HEK293 (cell line): ENCODE measurements at regions not wholly inside any gene's neighbourhood (a gene's known extent, or its start where the extent isn't known, plus 50 kb on each side); places are given as distances from the start of the nearest gene placed in this dataset.

ENCODE experiments used
- CTCF ChIA-PET: fragments of 350-600 bp; formaldehyde crosslinking; extraction: SDS; loops from one replicate; lab custom pipeline; 2021; ENCODE audit warnings: antibody characterized with exemption; lab: Yijun Ruan, JAX
- POLR2A ChIA-PET: fragments of 300-600 bp; formaldehyde crosslinking; extraction: SDS; loops from one replicate; lab custom pipeline; 2020; ENCODE audit warnings: antibody characterized with exemption, inconsistent platforms; lab: Yijun Ruan, JAX
- H3K27ac ChIP-seq: fragments of 200-500 bp; sonication (Bioruptor generic); 2 replicates; pipeline ENCODE4 v1.5.1; 2014; ENCODE audit warnings: low read depth, low read length, control low read depth, inconsistent platforms; ENCODE audit errors: extremely low read depth
- H3K36me3 ChIP-seq, 2 experiments: fragments of 200-500 bp in 1 of 2; sonication (Bioruptor generic) in 1 of 2; 1 replicate in 1 of 2; 2 replicates in 1 of 2; pipeline ENCODE4 v1.5.1; 2014 to 2017; ENCODE audit warnings: inconsistent platforms in 2 of 2, low read length in 2 of 2; ENCODE audit not compliant: control insufficient read depth in 2 of 2, insufficient read depth in 1 of 2
- H3K4me1 ChIP-seq: fragments of 200-500 bp; sonication (Bioruptor generic); 2 replicates; pipeline ENCODE4 v1.5.1; 2014; ENCODE audit warnings: mild to moderate bottlenecking, low read length, inconsistent platforms; ENCODE audit not compliant: control insufficient read depth, insufficient read depth
- H3K4me3 ChIP-seq: 2 replicates; pipeline ENCODE4 v1.5.1; 2011; ENCODE audit warnings: low read depth, mild to moderate bottlenecking, control low read depth, low read length, moderate library complexity
- H3K9me3 ChIP-seq: fragments of 200-500 bp; sonication (Bioruptor generic); 2 replicates; pipeline ENCODE4 v1.5.1; 2014; ENCODE audit warnings: low read depth, low read length, inconsistent platforms; ENCODE audit not compliant: control insufficient read depth, insufficient read depth
- EGR2 ChIP-seq: fragments of 450-650 bp; formaldehyde crosslinking; IDR thresholded peaks from 2 replicates; pipeline ENCODE4 v1.5.1; 2016; ENCODE audit warnings: low read depth, missing biosample characterization, missing genetic modification characterization
- KLF10 ChIP-seq: fragments of 450-650 bp; IDR thresholded peaks from 2 replicates; pipeline ENCODE4 v1.5.1; 2018; ENCODE audit warnings: missing biosample characterization, mild to moderate bottlenecking, missing genetic modification characterization
- KLF9 ChIP-seq: fragments of 450-650 bp; formaldehyde crosslinking; IDR thresholded peaks from 2 replicates; pipeline ENCODE4 v1.5.1; 2016; ENCODE audit warnings: missing biosample characterization, missing genetic modification characterization, low read depth
- MEIS1 ChIP-seq: sonication (generic); formaldehyde crosslinking; IDR thresholded peaks from 2 replicates; pipeline ENCODE4 v1.8.1; 2022; ENCODE audit warnings: missing genetic modification reagents, mild to moderate bottlenecking, borderline replicate concordance
- OSR2 ChIP-seq: fragments of 450-650 bp; formaldehyde crosslinking; IDR thresholded peaks from 2 replicates; pipeline ENCODE4 v1.5.1; 2016; ENCODE audit warnings: missing biosample characterization, missing genetic modification characterization
- OVOL3 ChIP-seq: fragments of 450-650 bp; formaldehyde crosslinking; IDR thresholded peaks from 2 replicates; pipeline ENCODE4 v1.5.1; 2016; ENCODE audit warnings: missing biosample characterization, missing genetic modification characterization
- RBAK ChIP-seq: fragments of 450-650 bp; formaldehyde crosslinking; IDR thresholded peaks from 2 replicates; pipeline ENCODE4 v1.5.1; 2016; ENCODE audit warnings: missing biosample characterization, missing genetic modification characterization
- ZEB2 ChIP-seq: fragments of 450-650 bp; formaldehyde crosslinking; IDR thresholded peaks from 2 replicates; pipeline ENCODE4 v1.5.1; 2016; ENCODE audit warnings: missing biosample characterization, missing genetic modification characterization
- ZFP41 ChIP-seq: fragments of 450-650 bp; formaldehyde crosslinking; IDR thresholded peaks from 2 replicates; pipeline ENCODE4 v1.5.1; 2016; ENCODE audit warnings: missing biosample characterization, missing genetic modification characterization, borderline replicate concordance
- ZNF10 ChIP-seq: fragments of 450-650 bp; formaldehyde crosslinking; IDR thresholded peaks from 2 replicates; pipeline ENCODE4 v1.5.1; 2017; ENCODE audit warnings: missing biosample characterization, missing genetic modification characterization
- ZNF121 ChIP-seq: fragments of 450-650 bp; formaldehyde crosslinking; IDR thresholded peaks from 2 replicates; pipeline ENCODE4 v1.5.1; 2016; ENCODE audit warnings: missing biosample characterization, missing genetic modification characterization
- ZNF138 ChIP-seq: fragments of 450-650 bp; formaldehyde crosslinking; IDR thresholded peaks from 2 replicates; pipeline ENCODE4 v1.5.1; 2016; ENCODE audit warnings: missing biosample characterization, missing genetic modification characterization, borderline replicate concordance
- ZNF174 ChIP-seq: fragments of 450-650 bp; formaldehyde crosslinking; IDR thresholded peaks from 2 replicates; pipeline ENCODE4 v1.5.0; 2017; ENCODE audit warnings: missing biosample characterization, mild to moderate bottlenecking, missing genetic modification characterization
- ZNF175 ChIP-seq: fragments of 450-650 bp; formaldehyde crosslinking; IDR thresholded peaks from 2 replicates; pipeline ENCODE4 v1.5.1; 2016; ENCODE audit warnings: missing biosample characterization, missing genetic modification characterization
- ZNF214 ChIP-seq: fragments of 450-650 bp; formaldehyde crosslinking; IDR thresholded peaks from 2 replicates; pipeline ENCODE4 v1.5.1; 2017; ENCODE audit warnings: missing biosample characterization, mild to moderate bottlenecking, missing genetic modification characterization, borderline replicate concordance
- ZNF274 ChIP-seq, 2 experiments: fragments of 200-500 bp in 1 of 2; fragments of 450-650 bp in 1 of 2; sonication (Bioruptor generic) in 1 of 2; formaldehyde crosslinking in 1 of 2; IDR thresholded peaks; 2 replicates each; pipeline versions ENCODE4 v1.5.1 to v1.6.1; 2014 to 2016; ENCODE audit warnings: borderline replicate concordance in 1 of 2, inconsistent platforms in 1 of 2, low read length in 1 of 2, missing biosample characterization in 1 of 2, missing genetic modification characterization in 1 of 2
- ZNF335 ChIP-seq: fragments of 450-650 bp; formaldehyde crosslinking; conservative IDR thresholded peaks from 2 replicates; pipeline ENCODE4 v1.5.1; 2016; ENCODE audit warnings: missing biosample characterization, missing genetic modification characterization
- ZNF473 ChIP-seq: fragments of 450-650 bp; formaldehyde crosslinking; IDR thresholded peaks from 2 replicates; pipeline ENCODE4 v1.5.1; 2017; ENCODE audit warnings: missing biosample characterization, missing genetic modification characterization
- ZNF596 ChIP-seq: fragments of 450-650 bp; IDR thresholded peaks from 2 replicates; pipeline ENCODE4 v1.5.0; 2018; ENCODE audit warnings: missing biosample characterization, mild to moderate bottlenecking, missing genetic modification characterization, moderate library complexity
- ZNF654 ChIP-seq: fragments of 450-650 bp; formaldehyde crosslinking; IDR thresholded peaks from 2 replicates; pipeline ENCODE4 v1.5.1; 2016; ENCODE audit warnings: low read depth, missing biosample characterization, missing genetic modification characterization
- ZNF658 ChIP-seq: fragments of 450-650 bp; formaldehyde crosslinking; IDR thresholded peaks from 2 replicates; pipeline ENCODE4; 2016; ENCODE audit warnings: missing biosample characterization, missing genetic modification characterization
- ZNF670 ChIP-seq: fragments of 450-650 bp; formaldehyde crosslinking; IDR thresholded peaks from 2 replicates; pipeline ENCODE4 v1.5.1; 2016; ENCODE audit warnings: missing biosample characterization, missing genetic modification characterization, low read depth
- ZNF76 ChIP-seq: fragments of 450-650 bp; formaldehyde crosslinking; IDR thresholded peaks from 2 replicates; pipeline ENCODE4; 2016; ENCODE audit warnings: low read depth, missing biosample characterization, missing genetic modification characterization, borderline replicate concordance
- ZNF785 ChIP-seq: fragments of 450-650 bp; formaldehyde crosslinking; IDR thresholded peaks from 2 replicates; pipeline ENCODE4 v1.5.1; 2016; ENCODE audit warnings: missing biosample characterization, missing genetic modification characterization
- TF ChIP-seq, protein P1 (sequence below): fragments of 450-650 bp; formaldehyde crosslinking; IDR thresholded peaks from 2 replicates; pipeline ENCODE4 v1.5.1; 2017; ENCODE audit warnings: missing biosample characterization, missing genetic modification characterization
- TF ChIP-seq, protein P2 (sequence below): fragments of 450-650 bp; formaldehyde crosslinking; IDR thresholded peaks from 2 replicates; pipeline ENCODE4 v1.5.1; 2017; ENCODE audit warnings: missing biosample characterization, mild to moderate bottlenecking, missing genetic modification characterization, moderate library complexity
- TF ChIP-seq, protein P3 (sequence below): fragments of 450-650 bp; formaldehyde crosslinking; IDR thresholded peaks from 2 replicates; pipeline ENCODE4 v1.5.1; 2016; ENCODE audit warnings: missing biosample characterization, missing genetic modification characterization
- TF ChIP-seq, protein P4 (sequence below): fragments of 450-650 bp; IDR thresholded peaks from 2 replicates; pipeline ENCODE4 v1.5.1; 2018; ENCODE audit warnings: missing biosample characterization, mild to moderate bottlenecking, missing genetic modification characterization
- TF ChIP-seq, protein P5 (sequence below): fragments of 450-650 bp; formaldehyde crosslinking; IDR thresholded peaks from 2 replicates; pipeline ENCODE4 v1.5.1; 2016; ENCODE audit warnings: missing biosample characterization, missing genetic modification characterization

DNA sequence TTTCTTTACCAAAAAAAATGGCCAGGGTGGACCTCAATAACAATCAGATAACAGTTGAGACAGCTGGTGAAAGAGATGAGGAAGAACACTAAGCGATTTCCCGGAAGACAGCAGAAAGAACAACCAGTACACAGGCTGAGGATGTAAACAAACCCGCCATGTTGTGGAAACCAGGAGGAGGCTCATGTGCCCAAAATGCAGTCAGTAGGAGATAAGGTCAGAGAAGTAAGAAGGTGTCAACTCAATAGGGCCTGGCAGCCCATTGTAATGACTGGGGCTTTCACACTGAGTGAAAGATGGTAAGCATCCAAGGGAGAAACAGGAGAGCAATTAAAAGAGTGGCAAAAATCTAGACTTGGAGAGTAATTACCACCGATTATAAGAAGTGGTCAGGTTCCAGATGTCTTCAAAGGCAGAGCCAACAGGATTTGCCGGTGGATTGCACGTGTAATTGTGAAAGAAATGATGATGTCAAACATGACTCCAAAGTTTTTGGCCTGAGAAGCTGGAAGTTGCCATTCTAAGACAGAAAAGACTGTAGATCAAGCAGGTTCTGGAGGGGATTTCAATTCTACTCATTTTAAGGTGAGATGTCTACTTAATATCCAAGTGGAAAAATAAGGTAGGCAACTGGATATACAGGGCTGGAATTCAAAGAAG is 77.7 kb upstream of the CYP1B1 start:
- POLR2A ChIA-PET: no interaction called here

DNA sequence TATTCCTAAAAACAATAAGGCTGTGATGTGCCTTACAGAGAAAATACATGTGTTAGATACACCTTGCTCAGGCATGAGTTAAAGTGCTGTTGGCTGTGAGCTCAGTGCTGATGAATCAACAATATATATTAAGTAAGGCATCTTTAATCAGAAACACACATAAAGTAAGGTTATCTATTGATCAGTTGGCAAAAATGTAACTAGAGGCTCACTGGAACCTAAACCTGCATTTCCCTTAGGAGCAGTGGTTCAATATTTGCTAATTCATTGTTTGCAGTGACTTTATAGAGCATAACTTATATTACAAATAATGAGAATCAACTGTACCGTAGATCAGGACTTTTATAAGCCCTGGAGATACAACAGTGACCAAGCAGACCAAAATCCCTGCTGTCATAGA is 77.0 kb upstream of the CYP1B1 start:
- ChIA-PET POLR2A (no interaction called here), CTCF (no interaction called here)
- H3K27ac ChIP-seq: no peak overlapping the region

More for the DNA sequence above, 77.7 kb upstream of the CYP1B1 start:
- Histone ChIP-seq H3K27ac (no peak overlapping the region), H3K36me3 (no peaks in the 10 kb centered on the region), H3K4me3 (no peak overlapping the region), H3K4me1 (0 out of 2 replicates have a peak, but pooled peaks cover 3% of the 10 kb centered on the region), H3K9me3 (no peaks in the 10 kb centered on the region)
- TF ChIP-seq ZNF274 (IDR thresholded peaks at IDR 0.05; ENCODE audit: low read length): no peak
- TF ChIP-seq ZNF274 (tag by site-specific recombination; IDR thresholded peaks at IDR 0.05; ENCODE audit: borderline replicate concordance): no peak
- TF ChIP-seq ZNF335 (tag by site-specific recombination): no peak
- TF ChIP-seq, protein P1, sequence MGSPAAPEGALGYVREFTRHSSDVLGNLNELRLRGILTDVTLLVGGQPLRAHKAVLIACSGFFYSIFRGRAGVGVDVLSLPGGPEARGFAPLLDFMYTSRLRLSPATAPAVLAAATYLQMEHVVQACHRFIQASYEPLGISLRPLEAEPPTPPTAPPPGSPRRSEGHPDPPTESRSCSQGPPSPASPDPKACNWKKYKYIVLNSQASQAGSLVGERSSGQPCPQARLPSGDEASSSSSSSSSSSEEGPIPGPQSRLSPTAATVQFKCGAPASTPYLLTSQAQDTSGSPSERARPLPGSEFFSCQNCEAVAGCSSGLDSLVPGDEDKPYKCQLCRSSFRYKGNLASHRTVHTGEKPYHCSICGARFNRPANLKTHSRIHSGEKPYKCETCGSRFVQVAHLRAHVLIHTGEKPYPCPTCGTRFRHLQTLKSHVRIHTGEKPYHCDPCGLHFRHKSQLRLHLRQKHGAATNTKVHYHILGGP (tag by site-specific recombination): no peak
- TF ChIP-seq, protein P2, sequence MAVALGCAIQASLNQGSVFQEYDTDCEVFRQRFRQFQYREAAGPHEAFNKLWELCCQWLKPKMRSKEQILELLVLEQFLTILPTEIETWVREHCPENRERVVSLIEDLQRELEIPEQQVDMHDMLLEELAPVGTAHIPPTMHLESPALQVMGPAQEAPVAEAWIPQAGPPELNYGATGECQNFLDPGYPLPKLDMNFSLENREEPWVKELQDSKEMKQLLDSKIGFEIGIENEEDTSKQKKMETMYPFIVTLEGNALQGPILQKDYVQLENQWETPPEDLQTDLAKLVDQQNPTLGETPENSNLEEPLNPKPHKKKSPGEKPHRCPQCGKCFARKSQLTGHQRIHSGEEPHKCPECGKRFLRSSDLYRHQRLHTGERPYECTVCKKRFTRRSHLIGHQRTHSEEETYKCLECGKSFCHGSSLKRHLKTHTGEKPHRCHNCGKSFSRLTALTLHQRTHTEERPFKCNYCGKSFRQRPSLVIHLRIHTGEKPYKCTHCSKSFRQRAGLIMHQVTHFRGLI (tag by site-specific recombination): no peak
- TF ChIP-seq, protein P3, sequence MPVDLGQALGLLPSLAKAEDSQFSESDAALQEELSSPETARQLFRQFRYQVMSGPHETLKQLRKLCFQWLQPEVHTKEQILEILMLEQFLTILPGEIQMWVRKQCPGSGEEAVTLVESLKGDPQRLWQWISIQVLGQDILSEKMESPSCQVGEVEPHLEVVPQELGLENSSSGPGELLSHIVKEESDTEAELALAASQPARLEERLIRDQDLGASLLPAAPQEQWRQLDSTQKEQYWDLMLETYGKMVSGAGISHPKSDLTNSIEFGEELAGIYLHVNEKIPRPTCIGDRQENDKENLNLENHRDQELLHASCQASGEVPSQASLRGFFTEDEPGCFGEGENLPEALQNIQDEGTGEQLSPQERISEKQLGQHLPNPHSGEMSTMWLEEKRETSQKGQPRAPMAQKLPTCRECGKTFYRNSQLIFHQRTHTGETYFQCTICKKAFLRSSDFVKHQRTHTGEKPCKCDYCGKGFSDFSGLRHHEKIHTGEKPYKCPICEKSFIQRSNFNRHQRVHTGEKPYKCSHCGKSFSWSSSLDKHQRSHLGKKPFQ (tag by site-specific recombination): no peak
- TF ChIP-seq RBAK (tag by site-specific recombination): no peak
- no peak for TF ChIP-seq EGR2 (tag by site-specific recombination)
- no peak for TF ChIP-seq ZNF473 (tag by site-specific recombination)
- no peak for TF ChIP-seq ZNF785 (tag by site-specific recombination)
- TF ChIP-seq ZNF214 (tag by site-specific recombination): no peak
- TF ChIP-seq ZNF174 (tag by site-specific recombination): no peak
- TF ChIP-seq ZNF10 (tag by site-specific recombination): no peak
- no peak for TF ChIP-seq ZNF121 (tag by site-specific recombination)
- no peak for TF ChIP-seq ZNF175 (tag by site-specific recombination)
- CTCF ChIA-PET: interaction anchor here (0.6 kb wide), 1 partner anchor 28 kb away, joined by 3 read pairs; no protein-coding TSS in a partner anchor

More for the DNA sequence above, 77.0 kb upstream of the CYP1B1 start:
- Histone ChIP-seq H3K9me3 (no peaks in the 10 kb centered on the region), H3K36me3 (no peaks in the 10 kb centered on the region), H3K4me3 (no peak overlapping the region), H3K4me1 (0 out of 2 replicates have a peak, but pooled peaks cover 3% of the 10 kb centered on the region)
- no peak for TF ChIP-seq ZFP41 (tag by site-specific recombination)
- TF ChIP-seq ZNF138: no peak
- no peak for TF ChIP-seq ZNF654 (tag by site-specific recombination)
- no peak for TF ChIP-seq ZNF121 (tag by site-specific recombination)
- no peak for TF ChIP-seq RBAK (tag by site-specific recombination)
- TF ChIP-seq ZNF658: no peak
- no peak for TF ChIP-seq ZNF670 (tag by site-specific recombination)
- no peak for TF ChIP-seq MEIS1 (CRISPR knock-in tag)
- no peak for TF ChIP-seq KLF10 (tag by site-specific recombination)
- TF ChIP-seq, protein P4, sequence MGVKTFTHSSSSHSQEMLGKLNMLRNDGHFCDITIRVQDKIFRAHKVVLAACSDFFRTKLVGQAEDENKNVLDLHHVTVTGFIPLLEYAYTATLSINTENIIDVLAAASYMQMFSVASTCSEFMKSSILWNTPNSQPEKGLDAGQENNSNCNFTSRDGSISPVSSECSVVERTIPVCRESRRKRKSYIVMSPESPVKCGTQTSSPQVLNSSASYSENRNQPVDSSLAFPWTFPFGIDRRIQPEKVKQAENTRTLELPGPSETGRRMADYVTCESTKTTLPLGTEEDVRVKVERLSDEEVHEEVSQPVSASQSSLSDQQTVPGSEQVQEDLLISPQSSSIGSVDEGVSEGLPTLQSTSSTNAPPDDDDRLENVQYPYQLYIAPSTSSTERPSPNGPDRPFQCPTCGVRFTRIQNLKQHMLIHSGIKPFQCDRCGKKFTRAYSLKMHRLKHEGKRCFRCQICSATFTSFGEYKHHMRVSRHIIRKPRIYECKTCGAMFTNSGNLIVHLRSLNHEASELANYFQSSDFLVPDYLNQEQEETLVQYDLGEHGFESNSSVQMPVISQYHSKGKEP (tag by site-specific recombination): no peak
- no peak for TF ChIP-seq OVOL3 (tag by site-specific recombination)
- TF ChIP-seq, protein P5, sequence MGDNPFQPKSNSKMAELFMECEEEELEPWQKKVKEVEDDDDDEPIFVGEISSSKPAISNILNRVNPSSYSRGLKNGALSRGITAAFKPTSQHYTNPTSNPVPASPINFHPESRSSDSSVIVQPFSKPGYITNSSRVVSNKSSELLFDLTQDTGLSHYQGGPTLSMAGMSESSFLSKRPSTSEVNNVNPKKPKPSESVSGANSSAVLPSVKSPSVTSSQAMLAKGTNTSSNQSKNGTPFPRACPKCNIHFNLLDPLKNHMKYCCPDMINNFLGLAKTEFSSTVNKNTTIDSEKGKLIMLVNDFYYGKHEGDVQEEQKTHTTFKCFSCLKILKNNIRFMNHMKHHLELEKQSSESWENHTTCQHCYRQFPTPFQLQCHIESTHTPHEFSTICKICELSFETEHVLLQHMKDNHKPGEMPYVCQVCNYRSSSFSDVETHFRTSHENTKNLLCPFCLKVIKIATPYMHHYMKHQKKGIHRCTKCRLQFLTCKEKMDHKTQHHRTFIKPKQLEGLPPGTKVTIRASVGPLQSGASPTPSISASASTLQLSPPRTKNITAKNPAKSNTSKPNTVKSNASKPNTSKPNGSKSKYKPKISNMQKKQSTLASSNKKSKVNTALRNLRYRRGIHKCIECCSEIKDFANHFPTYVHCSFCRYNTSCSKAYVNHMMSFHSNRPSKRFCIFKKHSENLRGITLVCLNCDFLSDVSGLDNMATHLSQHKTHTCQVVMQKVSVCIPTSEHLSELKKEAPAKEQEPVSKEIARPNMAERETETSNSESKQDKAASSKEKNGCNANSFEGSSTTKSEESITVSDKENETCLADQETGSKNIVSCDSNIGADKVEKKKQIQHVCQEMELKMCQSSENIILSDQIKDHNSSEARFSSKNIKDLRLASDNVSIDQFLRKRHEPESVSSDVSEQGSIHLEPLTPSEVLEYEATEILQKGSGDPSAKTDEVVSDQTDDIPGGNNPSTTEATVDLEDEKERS (tag by site-specific recombination): no peak
- TF ChIP-seq ZNF596 (tag by site-specific recombination): no peak
- no peak for TF ChIP-seq KLF9 (tag by site-specific recombination)
- no peak for TF ChIP-seq OSR2
- no peak for TF ChIP-seq ZNF76 (tag by site-specific recombination)
- TF ChIP-seq ZEB2 (tag by site-specific recombination): no peak
- TF ChIP-seq ZNF473 (tag by site-specific recombination): no peak
